Epithelial cell of esophagus (primary cell): ENCODE measurements at regions not wholly inside any gene's neighbourhood (a gene's known extent, or its start where the extent isn't known, plus 50 kb on each side); places are given as distances from the start of the nearest gene placed in this dataset.

Experiments used
- DNase-seq: peaks from one replicate; pipeline ENCODE4 v3.0.0; 2010; ENCODE audit warnings: low read depth
- H3K4me3 ChIP-seq: 2 replicates; pipeline ENCODE4 v1.5.1; 2011; ENCODE audit warnings: mild to moderate bottlenecking, low read length, control low read depth
- TF ChIP-seq, protein P1 (sequence below): IDR thresholded peaks from 2 replicates; pipeline ENCODE4 v1.5.1; 2011; ENCODE audit warnings: low read depth, mild to moderate bottlenecking, low read length, control low read depth, inconsistent platforms; ENCODE audit not compliant: insufficient read depth; ENCODE audit errors: missing control alignments

DNA sequence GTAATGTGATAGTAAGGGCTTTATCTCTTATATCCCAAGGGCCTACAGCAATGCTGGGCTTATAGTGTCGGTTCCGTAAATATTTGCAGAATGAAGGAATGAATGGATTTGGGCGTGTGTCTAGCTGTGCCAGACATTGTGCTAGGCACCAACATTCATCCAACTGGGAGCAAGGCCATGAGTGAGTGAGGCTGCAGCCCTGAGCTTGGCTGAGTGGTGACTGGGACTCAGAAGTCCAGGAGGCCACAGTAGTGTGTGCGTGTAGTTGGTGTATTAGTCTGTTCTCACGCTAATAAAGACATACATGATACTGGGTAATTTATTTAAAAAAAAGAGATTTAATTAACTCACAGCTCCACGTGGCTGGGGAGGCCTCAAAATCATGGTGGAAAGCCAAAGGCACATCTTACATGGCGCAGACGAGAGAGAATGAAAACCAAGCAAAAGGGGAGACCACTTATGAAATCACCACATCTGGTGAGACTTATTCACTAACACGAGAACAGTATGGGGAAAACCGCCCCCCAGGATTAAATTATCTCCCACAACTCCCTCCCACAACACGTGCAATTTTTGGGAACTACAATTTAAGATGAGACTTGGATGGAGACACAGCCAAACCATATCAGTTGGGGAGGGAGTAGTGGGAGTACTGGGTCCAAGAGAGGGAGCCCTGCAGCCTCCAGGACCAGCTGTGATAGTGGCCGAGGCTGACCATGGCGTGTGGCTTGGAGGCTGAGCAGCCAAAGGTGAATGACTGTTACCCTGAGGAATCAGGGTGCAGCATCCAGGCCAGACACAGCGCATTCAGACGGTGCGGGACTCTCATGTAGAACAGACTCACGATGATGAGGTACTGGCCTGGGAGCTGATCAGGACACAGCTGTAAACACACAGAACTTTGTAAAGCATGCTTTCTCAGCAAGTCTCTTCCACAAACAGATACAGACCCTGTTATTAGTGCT lies 104.6 kb downstream of the TEX26 start:
- H3K4me3 ChIP-seq, result no peak overlapping the region
- DNase-seq, result no peak
- TF ChIP-seq, protein P1, sequence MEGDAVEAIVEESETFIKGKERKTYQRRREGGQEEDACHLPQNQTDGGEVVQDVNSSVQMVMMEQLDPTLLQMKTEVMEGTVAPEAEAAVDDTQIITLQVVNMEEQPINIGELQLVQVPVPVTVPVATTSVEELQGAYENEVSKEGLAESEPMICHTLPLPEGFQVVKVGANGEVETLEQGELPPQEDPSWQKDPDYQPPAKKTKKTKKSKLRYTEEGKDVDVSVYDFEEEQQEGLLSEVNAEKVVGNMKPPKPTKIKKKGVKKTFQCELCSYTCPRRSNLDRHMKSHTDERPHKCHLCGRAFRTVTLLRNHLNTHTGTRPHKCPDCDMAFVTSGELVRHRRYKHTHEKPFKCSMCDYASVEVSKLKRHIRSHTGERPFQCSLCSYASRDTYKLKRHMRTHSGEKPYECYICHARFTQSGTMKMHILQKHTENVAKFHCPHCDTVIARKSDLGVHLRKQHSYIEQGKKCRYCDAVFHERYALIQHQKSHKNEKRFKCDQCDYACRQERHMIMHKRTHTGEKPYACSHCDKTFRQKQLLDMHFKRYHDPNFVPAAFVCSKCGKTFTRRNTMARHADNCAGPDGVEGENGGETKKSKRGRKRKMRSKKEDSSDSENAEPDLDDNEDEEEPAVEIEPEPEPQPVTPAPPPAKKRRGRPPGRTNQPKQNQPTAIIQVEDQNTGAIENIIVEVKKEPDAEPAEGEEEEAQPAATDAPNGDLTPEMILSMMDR, result no peak

DNA sequence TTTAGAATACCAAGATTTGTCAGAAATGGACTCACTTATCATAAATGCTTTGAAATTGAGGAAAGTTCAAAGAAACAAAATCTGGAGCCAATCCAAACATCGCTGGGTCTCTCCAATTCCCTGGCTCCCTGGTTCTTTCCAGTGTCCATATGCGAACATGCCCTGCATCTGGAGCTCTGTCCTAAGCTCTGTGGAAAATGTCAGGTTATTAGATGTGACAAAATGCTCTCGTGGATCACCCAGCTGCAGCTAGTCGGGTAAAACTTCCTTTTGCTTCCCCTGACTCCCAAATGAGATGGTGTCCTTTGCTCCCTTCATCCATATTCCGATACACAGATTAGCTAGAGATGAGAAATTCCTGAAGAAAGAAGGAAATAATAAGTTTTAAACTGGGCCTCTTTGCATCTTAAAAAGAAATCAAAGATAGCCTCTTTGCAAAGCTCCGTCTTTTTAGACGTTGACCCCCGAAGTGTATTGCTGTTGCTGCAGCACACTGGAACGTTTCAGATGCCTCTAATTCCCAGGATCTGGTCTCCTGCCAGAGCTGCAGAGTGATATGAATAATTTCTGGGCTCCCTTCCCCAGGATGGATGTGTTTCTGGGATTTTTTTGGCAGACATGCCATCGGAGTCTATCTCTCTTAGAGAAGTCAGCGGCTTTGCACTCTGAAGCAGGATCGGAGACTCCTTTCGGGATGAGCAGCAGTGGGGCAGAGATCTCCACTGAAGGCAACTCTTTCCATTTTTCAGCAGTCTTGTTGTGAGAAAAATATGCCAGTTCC lies 102.9 kb downstream of the TEX26 start:
- TF ChIP-seq, protein P1, result no peak
- DNase-seq, result no peak
- H3K4me3 ChIP-seq, result no peak overlapping the region

DNA sequence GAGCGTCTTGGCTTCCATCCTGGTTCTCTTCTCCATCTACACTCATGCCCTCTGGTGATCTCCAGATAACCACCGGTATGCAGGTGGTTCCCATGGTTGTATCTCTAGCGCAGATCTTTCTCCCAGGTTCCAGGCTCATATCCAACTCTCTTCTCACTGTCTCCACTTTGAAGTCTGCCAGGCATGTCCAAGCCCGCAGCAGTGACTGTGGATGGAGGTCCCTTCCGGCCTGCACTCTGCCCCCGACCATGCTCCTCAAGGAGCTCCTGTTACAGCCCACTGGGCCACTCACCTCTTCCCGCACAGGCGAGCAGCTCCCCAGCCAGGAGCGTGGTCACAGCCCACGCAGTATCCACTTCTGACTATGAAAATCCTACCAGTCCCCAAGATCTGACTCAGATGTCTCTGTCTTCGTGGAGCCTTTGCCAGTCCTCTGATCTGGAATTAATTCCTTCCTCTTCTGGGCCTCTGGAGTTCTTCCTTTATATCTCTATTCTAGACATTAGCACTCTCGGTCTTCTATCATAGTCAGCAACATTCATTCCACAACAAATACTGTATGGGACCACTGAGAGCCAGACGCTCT lies 100.2 kb downstream of the TEX26 start:
- TF ChIP-seq, protein P1, result no peak
- DNase-seq, result no peak
- H3K4me3 ChIP-seq, result no peak overlapping the region

DNA sequence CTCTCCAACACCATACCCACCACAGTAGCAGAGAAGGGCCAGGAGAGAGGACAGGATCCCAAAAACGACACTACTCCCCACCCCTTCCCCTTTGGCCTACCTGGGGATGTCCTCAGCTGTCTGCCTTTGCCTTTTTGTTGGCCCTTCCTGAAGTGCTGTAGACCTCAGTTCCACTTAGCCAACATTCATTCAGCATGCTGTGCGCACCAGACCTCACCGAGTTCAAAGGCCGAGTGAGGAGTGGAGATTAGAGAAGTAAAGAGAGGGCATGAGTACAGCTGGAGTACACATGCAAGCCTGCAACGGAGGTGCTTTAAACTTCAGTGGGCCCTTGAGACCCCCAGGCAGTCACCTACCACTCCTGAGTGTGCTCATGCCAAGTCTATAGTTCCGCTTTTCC lies 99.0 kb downstream of the TEX26 start:
- H3K4me3 ChIP-seq, result no peak overlapping the region
- TF ChIP-seq, protein P1, result no peak

DNA sequence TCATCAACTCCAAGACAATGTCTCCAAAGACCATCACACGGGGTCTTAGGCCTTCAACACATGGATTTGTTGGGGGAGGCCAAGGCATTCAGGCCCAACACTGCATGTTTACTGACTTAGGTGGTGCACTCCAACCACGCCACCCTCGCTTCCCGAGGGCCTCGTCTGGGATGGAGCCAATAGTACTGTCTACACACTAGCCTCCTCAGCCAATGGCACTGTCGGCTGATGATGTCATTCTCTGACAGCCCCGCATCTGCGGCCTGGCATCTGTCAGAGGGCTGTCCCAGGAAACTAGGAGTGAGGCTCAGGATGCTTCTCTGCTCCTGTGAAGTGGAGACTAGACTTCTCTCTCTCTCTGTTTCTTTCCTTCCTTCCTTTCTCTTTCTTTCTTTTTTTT lies 96.6 kb downstream of the TEX26 start:
- no peak for DNase-seq
- no peak overlapping the region for H3K4me3 ChIP-seq
- TF ChIP-seq, protein P1, result no peak

More for the DNA sequence above, 99.0 kb downstream of the TEX26 start:
- DNase-seq, result no peak

DNA sequence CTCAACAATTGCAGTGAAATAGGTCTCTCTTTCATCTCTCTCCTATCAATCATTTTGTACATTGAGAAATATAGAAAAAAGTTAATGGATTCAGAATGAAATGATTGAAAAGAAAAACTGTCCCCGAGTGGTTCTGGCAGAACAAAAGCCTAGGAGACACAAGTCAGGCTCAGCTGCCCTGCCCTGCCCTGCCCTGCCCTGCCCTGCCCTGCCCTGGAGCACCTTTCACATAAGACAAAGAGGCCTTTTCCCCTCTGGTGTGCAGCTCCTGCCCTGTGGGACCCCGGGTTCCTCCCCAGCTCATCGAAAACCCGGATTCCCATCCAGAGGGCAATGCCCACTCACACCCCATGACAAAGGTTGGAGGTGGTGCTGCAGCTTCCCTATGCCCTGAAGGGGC lies 94.7 kb downstream of the TEX26 start:
- TF ChIP-seq, protein P1, result no peak
- H3K4me3 ChIP-seq, result no peak overlapping the region
- DNase-seq, result no peak
